ENCODE measurements at regions not wholly inside any gene's neighbourhood (a gene's known extent, or its start where the extent isn't known, plus 50 kb on each side); places are given as distances from the start of the nearest gene placed in this dataset.
"Not testable (repeated sequence)": the region's sequence is repeated elsewhere in the genome, so short reads cannot be mapped to it uniquely, and the experiment has no call there.

GRCh38 chr7:87007038-87007437 lies 52.4 kb downstream of the ELAPOR2 start:
- in situ Hi-C loops (cut with HindIII; ENCODE audit: low sequenced_read_pairs): no loop called here

GRCh38 chr7:87004956-87005355 lies 54.5 kb downstream of the ELAPOR2 start:
- in situ Hi-C loops (cut with HindIII; ENCODE audit: low sequenced_read_pairs): loop anchor here (5.0 kb wide), 1 partner anchor 43 kb away; no protein-coding TSS in a partner anchor

- in situ Hi-C loops (cut with HindIII; ENCODE audit: low sequenced_read_pairs): loop anchor here (5.0 kb wide), 1 partner anchor 42 kb away; no protein-coding TSS in a partner anchor
These were observed 55.3 kb downstream of the ELAPOR2 start for GRCh38 chr7:87003872-87004798.

GRCh38 chr7:87001214-87001613 lies 58.2 kb downstream of the ELAPOR2 start:
- in situ Hi-C loops (cut with HindIII; ENCODE audit: low sequenced_read_pairs): loop anchor here (5.0 kb wide), 1 partner anchor 39 kb away; no protein-coding TSS in a partner anchor

- in situ Hi-C loops (cut with HindIII; ENCODE audit: low sequenced_read_pairs): loop anchor here (5.0 kb wide), 1 partner anchor 38 kb away; no protein-coding TSS in a partner anchor
These were observed 59.1 kb downstream of the ELAPOR2 start for GRCh38 chr7:87000344-87000743.

- in situ Hi-C loops (cut with HindIII; ENCODE audit: low sequenced_read_pairs): loop anchor here (5.0 kb wide), 1 partner anchor 37 kb away; no protein-coding TSS in a partner anchor
These were observed 59.7 kb downstream of the ELAPOR2 start for GRCh38 chr7:86999750-87000149.

GRCh38 chr7:86995814-86996213 lies 63.6 kb downstream of the ELAPOR2 start:
- in situ Hi-C loops (cut with HindIII; ENCODE audit: low sequenced_read_pairs): no loop called here

- in situ Hi-C loops (cut with HindIII; ENCODE audit: low sequenced_read_pairs): no loop called here
These were observed 64.3 kb downstream of the ELAPOR2 start for GRCh38 chr7:86995052-86995725.

- in situ Hi-C loops (cut with HindIII; ENCODE audit: low sequenced_read_pairs): no loop called here
These were observed 67.7 kb downstream of the ELAPOR2 start for GRCh38 chr7:86991771-86992191.

GRCh38 chr7:86991093-86991769 lies 68.2 kb downstream of the ELAPOR2 start:
- in situ Hi-C loops (cut with HindIII; ENCODE audit: low sequenced_read_pairs): no loop called here

- in situ Hi-C loops (cut with HindIII; ENCODE audit: low sequenced_read_pairs): no loop called here
These were observed 70.0 kb downstream of the ELAPOR2 start for GRCh38 chr7:86989407-86989806.

GRCh38 chr7:86987834-86988233 lies 71.6 kb downstream of the ELAPOR2 start:
- in situ Hi-C loops (cut with HindIII; ENCODE audit: low sequenced_read_pairs): not testable (repeated sequence)

GRCh38 chr7:86987358-86987757 lies 72.1 kb downstream of the ELAPOR2 start:
- in situ Hi-C loops (cut with HindIII; ENCODE audit: low sequenced_read_pairs): not testable (repeated sequence)

GRCh38 chr7:86985342-86985741 lies 74.1 kb downstream of the ELAPOR2 start:
- in situ Hi-C loops (cut with HindIII; ENCODE audit: low sequenced_read_pairs): not testable (repeated sequence)

GRCh38 chr7:86983654-86984053 lies 75.8 kb downstream of the ELAPOR2 start:
- in situ Hi-C loops (cut with HindIII; ENCODE audit: low sequenced_read_pairs): not testable (repeated sequence)

GRCh38 chr7:86981937-86982336 lies 77.5 kb downstream of the ELAPOR2 start:
- in situ Hi-C loops (cut with HindIII; ENCODE audit: low sequenced_read_pairs): not testable (repeated sequence)

GRCh38 chr7:86981127-86981526 lies 78.3 kb downstream of the ELAPOR2 start:
- in situ Hi-C loops (cut with HindIII; ENCODE audit: low sequenced_read_pairs): no loop called here

GRCh38 chr7:86980223-86980622 lies 79.2 kb downstream of the ELAPOR2 start:
- in situ Hi-C loops (cut with HindIII; ENCODE audit: low sequenced_read_pairs): no loop called here

GRCh38 chr7:86978808-86979506 lies 80.5 kb downstream of the ELAPOR2 start:
- in situ Hi-C loops (cut with HindIII; ENCODE audit: low sequenced_read_pairs): no loop called here

- in situ Hi-C loops (cut with HindIII; ENCODE audit: low sequenced_read_pairs): no loop called here
These were observed 82.5 kb downstream of the ELAPOR2 start for GRCh38 chr7:86976958-86977357.
